HCT116 (cell line): ENCODE measurements at regions not wholly inside any gene's neighbourhood (a gene's known extent, or its start where the extent isn't known, plus 50 kb on each side); places are given as distances from the start of the nearest gene placed in this dataset.

Experiments used
- POLR2AphosphoS5 ChIP-seq: IDR thresholded peaks from 2 replicates; pipeline ENCODE4 v1.6.1; 2011; ENCODE audit warnings: mild to moderate bottlenecking, low read depth, low read length, moderate library complexity
- SIN3A ChIP-seq: IDR thresholded peaks from 2 replicates; pipeline ENCODE4 v1.6.1; 2012; ENCODE audit warnings: low read depth
- ZFX ChIP-seq: fragments of 450-650 bp; IDR thresholded peaks from 2 replicates; pipeline ENCODE4 v1.6.1; 2017
- TF ChIP-seq, protein P1 (sequence below), 3 experiments: fragments of 200-600 bp in 1 of 3; sonication (generic) in 1 of 3; IDR thresholded peaks in 2 of 3; conservative IDR thresholded peaks in 1 of 3; 2 replicates each; pipeline ENCODE4 v1.5.1; 2012 to 2017; ENCODE audit warnings: low read depth in 2 of 3, low read length in 2 of 3, antibody characterized with exemption in 1 of 3, borderline replicate concordance in 1 of 3, control low read depth in 1 of 3, mild to moderate bottlenecking in 1 of 3, mixed read lengths in 1 of 3, mixed run types in 1 of 3, moderate library complexity in 1 of 3; ENCODE audit not compliant: insufficient read depth in 1 of 3

GRCh38 chr13:82259284-82259683 lies 1623.0 kb downstream of the SLITRK1 start:
- TF ChIP-seq POLR2AphosphoS5 (no peak), ZFX (no peak), SIN3A (no peak)
- TF ChIP-seq, protein P1, sequence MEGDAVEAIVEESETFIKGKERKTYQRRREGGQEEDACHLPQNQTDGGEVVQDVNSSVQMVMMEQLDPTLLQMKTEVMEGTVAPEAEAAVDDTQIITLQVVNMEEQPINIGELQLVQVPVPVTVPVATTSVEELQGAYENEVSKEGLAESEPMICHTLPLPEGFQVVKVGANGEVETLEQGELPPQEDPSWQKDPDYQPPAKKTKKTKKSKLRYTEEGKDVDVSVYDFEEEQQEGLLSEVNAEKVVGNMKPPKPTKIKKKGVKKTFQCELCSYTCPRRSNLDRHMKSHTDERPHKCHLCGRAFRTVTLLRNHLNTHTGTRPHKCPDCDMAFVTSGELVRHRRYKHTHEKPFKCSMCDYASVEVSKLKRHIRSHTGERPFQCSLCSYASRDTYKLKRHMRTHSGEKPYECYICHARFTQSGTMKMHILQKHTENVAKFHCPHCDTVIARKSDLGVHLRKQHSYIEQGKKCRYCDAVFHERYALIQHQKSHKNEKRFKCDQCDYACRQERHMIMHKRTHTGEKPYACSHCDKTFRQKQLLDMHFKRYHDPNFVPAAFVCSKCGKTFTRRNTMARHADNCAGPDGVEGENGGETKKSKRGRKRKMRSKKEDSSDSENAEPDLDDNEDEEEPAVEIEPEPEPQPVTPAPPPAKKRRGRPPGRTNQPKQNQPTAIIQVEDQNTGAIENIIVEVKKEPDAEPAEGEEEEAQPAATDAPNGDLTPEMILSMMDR (IDR thresholded peaks at IDR 0.05 in 2 of 3, conservative IDR thresholded peaks at IDR 0.05 in 1 of 3; ENCODE audit: borderline replicate concordance in 1 of 3, insufficient read depth in 1 of 3, low read depth in 2 of 3, low read length in 2 of 3) = no peak
